HepG2 (cell line): ENCODE measurements at regions not wholly inside any gene's neighbourhood (a gene's known extent, or its start where the extent isn't known, plus 50 kb on each side); places are given as distances from the start of the nearest gene placed in this dataset.

Source experiments
- ADNP ChIP-seq: sonication (generic); formaldehyde crosslinking; IDR thresholded peaks from 2 replicates; pipeline ENCODE4 v1.4.0; 2020; ENCODE audit warnings: missing genetic modification reagents
- CERS6 ChIP-seq: sonication (generic); formaldehyde crosslinking; IDR thresholded peaks from 2 replicates; pipeline ENCODE4 v1.5.0; 2020; ENCODE audit warnings: missing genetic modification reagents
- CREB3 ChIP-seq: sonication (generic); formaldehyde crosslinking; IDR thresholded peaks from 2 replicates; pipeline ENCODE4 v1.5.0; 2020; ENCODE audit warnings: missing genetic modification reagents
- FOXO1 ChIP-seq: sonication (generic); formaldehyde crosslinking; IDR thresholded peaks from 2 replicates; pipeline ENCODE4 v1.4.0; 2020; ENCODE audit warnings: missing genetic modification reagents
- HOXD1 ChIP-seq: sonication (generic); formaldehyde crosslinking; IDR thresholded peaks from 2 replicates; pipeline ENCODE4 v1.5.0; 2020; ENCODE audit warnings: missing genetic modification reagents
- KIAA2018 ChIP-seq: sonication (generic); formaldehyde crosslinking; IDR thresholded peaks from 2 replicates; pipeline ENCODE4 v1.5.0; 2020; ENCODE audit warnings: mild to moderate bottlenecking, missing genetic modification reagents, borderline replicate concordance
- ZFP91 ChIP-seq: sonication (generic); formaldehyde crosslinking; IDR thresholded peaks from 2 replicates; pipeline ENCODE4 v1.9.0; 2022; ENCODE audit warnings: missing genetic modification reagents, mild to moderate bottlenecking, borderline replicate concordance
- ZNF879 ChIP-seq: sonication (generic); formaldehyde crosslinking; IDR thresholded peaks from 2 replicates; pipeline ENCODE4 v1.8.1; 2023; ENCODE audit warnings: missing genetic modification reagents

- TF ChIP-seq CREB3 (CRISPR knock-in tag) (no peak), ZFP91 (CRISPR knock-in tag) (no peak), CERS6 (CRISPR knock-in tag) (no peak), KIAA2018 (no peak), HOXD1 (CRISPR knock-in tag) (no peak), FOXO1 (CRISPR knock-in tag) (no peak), ADNP (CRISPR knock-in tag) (no peak), ZNF879 (no peak)
These were observed 194.2 kb upstream of the CHD1 start (continued) for GRCh38 chr5:99122976-99123375.
